Naive B cell (primary cell): ENCODE measurements at regions not wholly inside any gene's neighbourhood (a gene's known extent, or its start where the extent isn't known, plus 50 kb on each side); places are given as distances from the start of the nearest gene placed in this dataset.
"Not testable (repeated sequence)": the region's sequence is repeated elsewhere in the genome, so short reads cannot be mapped to it uniquely, and the experiment has no call there.

ENCODE experiments used
- ATAC-seq, 2 donors: fragments of 150-1000 bp; cut with Tn5 transposase; 2 replicates each; pipeline ENCODE4 v1.10.0; 2021; ENCODE audit warnings: low read depth in 2 of 2, mild to moderate bottlenecking in 2 of 2, moderate library complexity in 2 of 2
- DNase-seq: peaks from one replicate; pipeline ENCODE4 v3.0.0; 2022
- H3K27ac Mint-ChIP-seq, 6 donors: one replicate each; pipeline ENCODE4 v1.8.0; 2020 to 2022; ENCODE audit warnings: mild to moderate bottlenecking in 6 of 6, mixed read lengths in 6 of 6, moderate library complexity in 5 of 6, inconsistent platforms in 2 of 6
- H3K27me3 Mint-ChIP-seq, 3 donors: one replicate each; pipeline ENCODE4 v1.8.0; 2021 to 2022; ENCODE audit warnings: mixed read lengths in 3 of 3, mild to moderate bottlenecking in 1 of 3
- H3K36me3 Mint-ChIP-seq, 2 donors: one replicate each; pipeline ENCODE4 v1.8.0; 2020 to 2022; ENCODE audit warnings: mixed read lengths in 2 of 2, inconsistent platforms in 1 of 2, mild to moderate bottlenecking in 1 of 2
- H3K4me1 Mint-ChIP-seq, 3 donors: one replicate each; pipeline ENCODE4 v1.8.0; 2020 to 2022; ENCODE audit warnings: mixed read lengths in 3 of 3, inconsistent platforms in 1 of 3, mild to moderate bottlenecking in 1 of 3, moderate library complexity in 1 of 3
- H3K4me3 Mint-ChIP-seq, 8 donors: one replicate each; pipeline ENCODE4 v1.8.0; 2020 to 2022; ENCODE audit warnings: mild to moderate bottlenecking in 8 of 8, mixed read lengths in 8 of 8, moderate library complexity in 8 of 8, inconsistent platforms in 2 of 8
- H3K9me3 Mint-ChIP-seq, 7 donors: one replicate each; pipeline ENCODE4 v1.8.0; 2020 to 2022; ENCODE audit warnings: mixed read lengths in 7 of 7, mild to moderate bottlenecking in 5 of 7, inconsistent platforms in 2 of 7, moderate library complexity in 1 of 7

DNA sequence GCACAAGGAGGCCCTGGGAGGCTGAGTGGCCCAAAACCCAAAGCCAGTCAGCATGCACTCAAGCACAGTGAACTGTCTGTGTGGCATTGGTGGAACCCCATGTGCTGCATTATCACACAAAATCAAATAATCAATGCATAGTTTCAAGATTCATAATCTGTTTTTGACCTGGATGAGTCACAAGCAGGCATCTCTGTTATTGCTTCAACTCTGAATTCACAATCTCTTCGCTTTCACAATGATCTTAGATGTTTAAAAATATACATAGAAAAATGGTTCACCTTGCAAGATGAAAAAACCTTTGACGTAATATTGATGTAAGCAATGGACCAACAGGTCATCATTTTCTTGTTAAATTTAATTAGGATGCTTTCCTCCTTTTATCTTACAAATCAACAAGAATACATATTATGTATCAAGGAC lies 455.4 kb downstream of the IRS2 start:
- Mint-ChIP-seq H3K27ac (no peak overlapping the region), H3K9me3 (peaks cover 0 to 6% (median 2%) of the 10 kb centered on the region in 7 donors), H3K4me1 (no peaks in the 10 kb centered on the region), H3K4me3 (no peak overlapping the region), H3K36me3 (no peaks in the 10 kb centered on the region), H3K27me3 (peaks cover 0 to 3% (median 0%) of the 10 kb centered on the region in 3 donors)
- DNase-seq: no peak
- ATAC-seq: no peak

DNA sequence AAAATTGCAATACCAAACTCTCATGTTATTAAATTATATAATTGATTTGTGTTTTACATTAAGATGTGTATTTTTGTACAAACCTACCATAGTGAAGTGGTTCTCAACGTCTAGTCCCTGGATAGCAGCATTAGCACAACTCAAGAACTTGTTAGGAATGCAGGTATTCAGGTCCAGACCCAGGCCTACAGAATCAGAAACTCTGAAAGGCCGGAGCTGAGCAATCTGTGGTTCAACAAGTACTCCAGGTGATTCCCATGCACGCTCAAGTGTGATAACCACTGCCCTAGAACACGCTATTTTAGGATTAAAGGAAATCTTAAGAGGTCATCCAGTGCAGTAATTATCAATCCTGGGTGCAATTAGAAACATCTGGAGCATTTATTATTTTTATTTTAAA lies 456.3 kb downstream of the IRS2 start:
- no peak overlapping the region for H3K4me3 Mint-ChIP-seq

DNA sequence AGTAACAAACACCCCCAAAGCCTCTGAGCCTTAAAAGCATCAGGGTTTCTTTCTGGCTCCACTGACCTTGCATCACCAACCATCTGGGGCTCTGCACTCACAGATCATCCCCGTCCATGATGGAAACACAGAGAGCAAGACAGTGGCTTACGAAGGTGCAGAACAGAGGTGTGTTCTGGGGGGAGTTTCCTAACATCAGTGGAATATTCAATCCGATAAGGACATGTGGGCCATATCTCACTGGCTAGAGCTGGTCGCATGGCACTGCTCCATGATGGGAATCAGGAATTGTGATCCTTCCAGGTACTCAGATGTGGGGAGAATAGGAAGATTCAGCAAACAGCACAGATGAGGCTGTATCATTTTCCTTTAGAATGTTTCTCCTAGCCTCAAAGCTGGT lies 457.2 kb downstream of the IRS2 start:
- Mint-ChIP-seq H3K27me3 (peaks cover 0 to 4% (median 0%) of the 10 kb centered on the region in 3 donors), H3K4me1 (no peaks in the 10 kb centered on the region), H3K36me3 (no peaks in the 10 kb centered on the region), H3K4me3 (peak overlapping the region in 1 of 8 donors; percentile 2), H3K27ac (no peak overlapping the region), H3K9me3 (peaks cover 0 to 6% (median 2%) of the 10 kb centered on the region in 7 donors)
- no peak for DNase-seq
- ATAC-seq: no peak

More for the DNA sequence above, 456.3 kb downstream of the IRS2 start:
- ATAC-seq: no peak
- no peaks in the 10 kb centered on the region for H3K4me1 Mint-ChIP-seq
- H3K27me3 Mint-ChIP-seq: peaks cover 0 to 4% (median 0%) of the 10 kb centered on the region in 3 donors
- no peak overlapping the region for H3K27ac Mint-ChIP-seq
- DNase-seq: no peak
- peaks cover 0 to 6% (median 2%) of the 10 kb centered on the region in 7 donors for H3K9me3 Mint-ChIP-seq
- H3K36me3 Mint-ChIP-seq: no peaks in the 10 kb centered on the region

DNA sequence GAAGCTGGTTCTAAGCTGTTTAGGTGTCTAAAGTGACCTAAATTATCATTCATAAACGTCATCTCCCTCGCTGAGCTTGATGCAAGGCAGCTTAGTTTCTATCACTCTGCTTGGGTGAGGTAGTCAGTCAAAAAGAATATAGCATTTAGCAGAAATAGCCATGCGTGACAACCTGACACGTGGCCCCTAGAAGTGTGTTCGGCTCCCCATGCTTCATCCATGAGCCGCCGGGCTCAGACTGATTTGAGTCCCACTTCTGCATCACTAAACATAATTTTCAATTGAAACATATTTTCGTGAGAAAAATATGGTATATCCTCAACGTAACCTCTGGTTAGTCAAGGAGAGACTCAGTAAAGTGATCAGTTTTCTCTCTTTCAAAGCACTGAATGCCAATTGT lies 459.8 kb downstream of the IRS2 start:
- Mint-ChIP-seq H3K9me3 (peaks cover 0 to 9% (median 0%) of the 10 kb centered on the region in 7 donors), H3K36me3 (no peaks in the 10 kb centered on the region), H3K4me3 (no peak overlapping the region), H3K27ac (no peak overlapping the region), H3K27me3 (peaks cover 0 to 4% (median 0%) of the 10 kb centered on the region in 3 donors), H3K4me1 (no peaks in the 10 kb centered on the region)
- ATAC-seq (no peak), DNase-seq (no peak)

DNA sequence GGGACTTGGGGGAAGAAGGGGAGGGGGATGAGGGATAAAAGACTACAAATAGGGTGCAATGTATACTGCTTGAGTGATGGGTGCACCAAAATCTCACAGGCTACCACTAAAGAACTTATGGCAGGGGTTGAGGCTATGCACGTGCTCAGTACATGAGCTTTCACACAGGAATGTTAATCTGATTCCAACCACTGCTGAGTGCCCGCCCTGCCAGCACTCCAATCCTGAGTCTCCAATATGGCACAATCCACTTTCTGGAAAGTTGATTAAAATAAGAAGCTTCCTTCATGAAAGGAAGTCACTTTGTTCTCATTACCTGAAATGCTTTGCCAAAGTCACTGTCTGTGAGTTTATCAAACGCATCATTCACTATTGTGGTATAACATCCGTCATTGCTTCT lies 463.0 kb downstream of the IRS2 start:
- peaks cover 2 to 10% (median 3%) of the 10 kb centered on the region in 7 donors for H3K9me3 Mint-ChIP-seq
- ATAC-seq: no peak
- H3K27me3 Mint-ChIP-seq: peaks cover 0 to 4% (median 0%) of the 10 kb centered on the region in 3 donors
- no peaks in the 10 kb centered on the region for H3K36me3 Mint-ChIP-seq
- DNase-seq: no peak
- no peak overlapping the region for H3K27ac Mint-ChIP-seq
- H3K4me3 Mint-ChIP-seq: no peak overlapping the region
- no peaks in the 10 kb centered on the region for H3K4me1 Mint-ChIP-seq

DNA sequence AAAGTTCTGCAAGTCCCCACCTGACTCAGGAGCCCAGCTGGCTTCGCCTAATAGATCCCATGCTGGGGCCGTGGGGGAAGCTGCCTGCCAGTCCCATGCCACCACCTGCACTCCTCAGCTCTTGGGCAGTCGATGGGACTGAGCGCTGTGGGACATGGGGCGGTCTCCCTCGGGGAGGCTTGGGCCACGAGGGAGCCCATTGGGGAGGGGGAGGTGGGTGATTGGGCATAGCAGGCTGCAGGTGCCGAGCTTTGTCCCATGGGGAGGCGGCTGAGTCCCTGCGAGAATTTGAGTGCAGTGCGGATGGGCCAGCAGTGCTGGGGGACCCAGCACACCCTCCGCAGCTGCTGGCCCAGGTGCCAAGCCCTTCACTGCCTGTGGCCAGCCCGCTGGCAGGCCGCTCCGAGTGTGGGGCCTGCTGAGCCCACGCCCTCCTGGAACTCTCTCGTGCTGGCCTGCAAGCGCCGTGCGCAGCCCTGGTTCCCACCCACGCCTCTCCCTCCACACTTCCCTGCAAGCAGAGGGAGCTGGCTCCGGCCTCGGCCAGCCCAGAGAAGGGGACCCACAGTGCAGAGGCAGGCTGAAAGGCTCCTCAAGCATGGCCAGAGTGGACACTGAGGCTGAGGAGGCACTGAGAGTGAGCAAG lies 467.3 kb downstream of the IRS2 start:
- no peaks in the 10 kb centered on the region for H3K4me1 Mint-ChIP-seq
- DNase-seq: no peak
- no peak overlapping the region for H3K4me3 Mint-ChIP-seq
- no peak for ATAC-seq
- no peak overlapping the region for H3K27ac Mint-ChIP-seq
- peaks cover 0 to 7% (median 0%) of the 10 kb centered on the region in 3 donors for H3K27me3 Mint-ChIP-seq
- H3K9me3 Mint-ChIP-seq: peaks cover 3 to 13% (median 6%) of the 10 kb centered on the region in 7 donors
- H3K36me3 Mint-ChIP-seq: no peaks in the 10 kb centered on the region

DNA sequence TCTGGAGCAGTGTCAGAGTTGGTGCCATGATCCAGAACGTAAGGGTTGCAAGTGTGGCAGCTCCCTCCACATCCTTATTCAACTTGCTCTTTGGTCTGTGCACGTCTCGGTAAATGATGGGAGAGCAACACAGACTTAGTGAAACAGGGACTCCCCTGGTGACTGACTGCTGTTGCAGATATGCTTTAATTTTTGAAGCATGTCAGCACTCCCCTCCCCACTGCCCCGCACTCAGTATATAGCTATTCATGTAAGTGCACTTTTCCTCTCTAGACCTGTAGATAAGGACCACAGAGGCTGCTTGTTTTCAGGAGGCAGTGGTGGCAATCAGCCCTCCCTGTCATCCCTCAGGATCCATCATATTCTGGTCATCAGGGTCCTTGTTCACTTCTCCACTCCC lies 470.9 kb downstream of the IRS2 start:
- H3K36me3 Mint-ChIP-seq: no peaks in the 10 kb centered on the region
- peaks cover 0 to 13% (median 6%) of the 10 kb centered on the region in 7 donors for H3K9me3 Mint-ChIP-seq
- H3K4me1 Mint-ChIP-seq: no peaks in the 10 kb centered on the region
- DNase-seq (no peak), ATAC-seq (no peak)
- H3K27ac Mint-ChIP-seq: no peak overlapping the region
- H3K4me3 Mint-ChIP-seq: no peak overlapping the region
- peaks cover 0 to 7% (median 4%) of the 10 kb centered on the region in 3 donors for H3K27me3 Mint-ChIP-seq

DNA sequence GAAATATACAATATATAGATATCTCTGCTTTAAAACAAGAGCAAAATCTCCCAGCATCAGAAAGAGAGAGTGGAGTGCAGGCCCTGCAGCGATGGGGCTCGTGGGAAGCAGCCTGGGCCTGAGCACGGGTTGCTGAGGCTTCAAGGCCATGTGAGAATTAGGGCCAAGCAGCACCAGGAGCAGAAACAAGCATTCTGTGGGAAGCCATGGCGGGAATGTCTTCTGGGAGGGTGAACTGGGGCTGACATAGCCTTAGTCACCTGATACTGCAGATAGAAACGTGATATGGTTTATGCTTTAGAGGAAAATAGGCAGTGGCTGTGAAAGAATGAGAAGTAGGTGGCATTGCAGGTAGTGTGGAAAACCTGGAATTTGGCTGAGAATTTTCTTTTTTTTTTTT lies 472.3 kb downstream of the IRS2 start:
- Mint-ChIP-seq H3K4me3 (no peak overlapping the region), H3K36me3 (no peaks in the 10 kb centered on the region)

DNA sequence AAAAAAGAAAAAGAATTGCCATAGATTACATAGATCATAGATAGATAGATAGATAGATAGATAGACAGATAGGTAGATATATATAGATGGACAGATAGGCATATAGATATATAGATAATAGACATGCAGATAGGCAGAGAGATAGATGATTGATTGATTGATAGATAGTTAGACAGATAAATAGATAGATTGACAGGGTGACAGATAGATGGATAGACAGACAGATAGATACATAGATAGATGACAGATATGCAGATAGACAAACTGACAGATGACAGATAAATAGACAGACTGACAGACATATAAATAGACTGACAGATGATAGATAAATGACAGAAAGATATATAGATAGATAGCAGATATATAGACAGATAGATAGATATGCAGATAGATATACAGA lies 474.0 kb downstream of the IRS2 start:
- no peak overlapping the region for H3K4me3 Mint-ChIP-seq
- H3K27me3 Mint-ChIP-seq: peaks cover 0 to 7% (median 4%) of the 10 kb centered on the region in 3 donors
- H3K9me3 Mint-ChIP-seq: peaks cover 0 to 3% (median 0%) of the 10 kb centered on the region in 7 donors
- DNase-seq (no peak), ATAC-seq (no peak)
- H3K4me1 Mint-ChIP-seq: no peaks in the 10 kb centered on the region
- H3K36me3 Mint-ChIP-seq: no peaks in the 10 kb centered on the region
- H3K27ac Mint-ChIP-seq: no peak overlapping the region

More for the DNA sequence above, 472.3 kb downstream of the IRS2 start:
- DNase-seq (no peak), ATAC-seq (no peak)
- Mint-ChIP-seq H3K4me1 (no peaks in the 10 kb centered on the region), H3K9me3 (peaks cover 0 to 11% (median 4%) of the 10 kb centered on the region in 7 donors), H3K27me3 (peaks cover 0 to 7% (median 4%) of the 10 kb centered on the region in 3 donors), H3K27ac (no peak overlapping the region)

DNA sequence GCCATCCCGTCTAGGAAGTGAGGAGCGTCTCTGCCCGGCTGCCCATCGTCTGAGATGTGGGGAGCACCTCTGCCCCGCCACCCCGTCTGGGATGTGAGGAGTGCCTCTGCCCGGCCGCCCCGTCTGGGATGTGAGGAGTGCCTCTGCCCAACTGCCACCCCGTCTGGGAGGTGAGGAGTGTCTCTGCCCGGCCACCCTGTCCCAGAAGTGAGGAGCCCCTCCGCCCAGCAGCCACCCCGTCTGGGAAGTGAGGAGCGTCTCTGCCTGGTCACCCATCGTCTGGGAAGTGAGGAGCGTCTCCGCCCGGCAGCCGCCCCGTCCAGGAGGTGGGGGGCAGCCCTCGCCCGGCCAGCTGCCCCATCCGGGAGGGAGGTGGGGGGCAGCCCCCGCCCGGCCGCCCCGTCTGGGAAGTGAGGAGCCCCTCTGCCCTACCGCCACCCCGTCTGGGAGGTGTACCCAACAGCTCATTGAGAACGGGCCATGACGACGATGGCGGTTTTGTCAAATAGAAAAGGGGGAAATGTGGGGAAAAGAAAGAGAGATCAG lies 474.9 kb downstream of the IRS2 start:
- H3K4me1 Mint-ChIP-seq, H3K9me3 Mint-ChIP-seq, ATAC-seq, H3K36me3 Mint-ChIP-seq, H3K27me3 Mint-ChIP-seq, H3K4me3 Mint-ChIP-seq, DNase-seq, H3K27ac Mint-ChIP-seq: not testable (repeated sequence)

DNA sequence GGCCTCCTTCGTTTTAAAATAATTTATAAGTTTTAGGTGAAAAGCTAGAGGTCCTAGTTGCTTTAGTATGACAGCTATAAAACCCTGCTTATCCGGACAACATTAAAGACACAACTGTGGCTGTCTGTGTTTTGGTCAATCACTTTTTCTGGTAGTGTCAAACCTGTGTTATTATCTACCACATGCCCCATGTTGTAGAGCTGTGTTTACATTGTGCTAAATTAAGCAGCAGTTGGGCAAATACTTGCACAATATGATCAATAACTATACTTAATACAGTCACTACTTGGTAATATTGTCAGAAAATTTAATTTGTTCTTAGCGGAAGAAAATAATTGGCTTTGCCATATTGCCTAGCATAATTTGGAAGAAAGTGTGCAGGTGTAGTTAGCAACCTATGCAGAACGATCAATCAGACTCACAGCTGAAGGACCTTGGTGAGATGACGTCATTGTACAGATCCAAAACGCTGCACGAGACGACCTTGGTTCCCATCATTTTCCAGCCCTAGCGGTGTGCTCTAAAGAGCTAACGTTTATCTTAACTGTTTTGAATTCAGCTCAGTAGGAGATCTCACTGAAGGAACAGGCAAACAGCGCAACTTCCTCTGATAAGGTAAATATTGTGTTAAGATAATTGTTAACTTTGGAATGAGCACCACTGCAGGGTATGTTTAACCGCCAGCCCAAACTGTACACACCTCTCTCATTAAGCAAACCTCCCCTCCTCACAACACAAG lies 476.6 kb downstream of the IRS2 start:
- Mint-ChIP-seq H3K36me3 (no peaks in the 10 kb centered on the region), H3K4me1 (no peaks in the 10 kb centered on the region), H3K27ac (no peak overlapping the region), H3K27me3 (peaks cover 0 to 4% (median 0%) of the 10 kb centered on the region in 3 donors), H3K9me3 (no peaks in the 10 kb centered on the region), H3K4me3 (no peak overlapping the region)
- DNase-seq (no peak), ATAC-seq (no peak)

DNA sequence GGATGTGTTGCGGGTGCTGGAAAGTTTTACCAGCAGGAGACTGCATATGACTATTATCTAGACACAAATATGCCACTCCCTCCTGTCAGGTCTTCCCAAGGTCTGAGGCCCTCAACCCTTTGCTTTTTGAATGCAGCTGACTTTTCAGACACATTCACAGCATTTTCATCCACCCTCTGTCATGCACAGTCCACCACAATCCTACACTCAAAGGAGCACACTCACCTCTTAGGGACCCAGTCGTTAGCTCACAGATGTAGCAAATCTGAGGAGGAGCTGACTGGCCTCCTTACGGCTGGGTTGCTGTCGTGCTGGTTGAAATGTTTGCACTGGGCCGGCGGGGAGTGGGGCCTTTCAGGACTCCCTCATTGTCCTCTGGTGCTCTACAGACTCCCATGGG lies 479.4 kb downstream of the IRS2 start:
- ATAC-seq: no peak
- Mint-ChIP-seq H3K4me3 (no peak overlapping the region), H3K36me3 (no peaks in the 10 kb centered on the region), H3K27ac (no peak overlapping the region), H3K27me3 (no peaks in the 10 kb centered on the region), H3K9me3 (no peaks in the 10 kb centered on the region), H3K4me1 (no peaks in the 10 kb centered on the region)
- no peak for DNase-seq

DNA sequence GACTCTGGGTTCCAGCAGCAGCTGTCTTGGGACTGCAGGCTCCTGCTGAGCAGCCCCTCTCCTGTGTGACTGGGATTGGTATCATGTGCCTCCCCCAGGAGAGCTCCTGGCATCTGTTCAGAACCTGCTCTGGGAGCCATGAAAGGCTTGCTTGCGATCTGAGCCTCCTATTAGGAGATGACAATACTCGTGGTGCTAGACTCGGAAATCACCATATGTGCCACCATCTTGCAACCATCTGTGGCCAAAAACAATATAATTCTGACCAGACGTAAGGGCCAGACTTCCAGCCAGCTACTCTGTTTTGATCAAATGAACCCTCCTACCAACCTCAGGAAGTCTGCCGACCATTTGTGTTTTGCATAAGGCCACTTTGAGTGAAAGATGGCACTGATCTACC lies 484.7 kb downstream of the IRS2 start:
- DNase-seq: no peak
- H3K4me3 Mint-ChIP-seq: no peak overlapping the region
- H3K27ac Mint-ChIP-seq: no peak overlapping the region
- H3K9me3 Mint-ChIP-seq: peaks cover 0 to 5% (median 0%) of the 10 kb centered on the region in 7 donors
- H3K27me3 Mint-ChIP-seq: no peaks in the 10 kb centered on the region
- no peak for ATAC-seq
- no peaks in the 10 kb centered on the region for H3K4me1 Mint-ChIP-seq
- H3K36me3 Mint-ChIP-seq: no peaks in the 10 kb centered on the region

DNA sequence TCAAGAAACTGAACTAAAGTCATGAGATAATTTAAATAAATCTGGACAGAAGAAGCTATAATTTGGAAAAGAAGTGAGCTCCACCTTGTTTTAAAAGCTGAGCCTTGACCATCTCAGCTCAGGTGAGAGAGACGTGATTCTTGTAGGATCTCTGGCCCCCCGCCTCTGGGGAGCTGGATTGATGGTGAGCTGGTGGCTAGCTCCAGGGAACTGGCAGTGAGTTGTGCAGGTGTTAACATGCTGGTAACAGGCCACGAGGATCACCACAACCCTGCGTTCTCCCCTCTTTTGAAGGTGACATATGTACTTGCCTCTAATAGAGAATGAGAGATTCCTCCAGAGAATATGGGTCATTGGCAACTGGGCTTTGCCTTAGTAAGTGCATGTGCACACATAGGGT lies 485.1 kb downstream of the IRS2 start:
- DNase-seq: no peak
- Mint-ChIP-seq H3K4me1 (no peaks in the 10 kb centered on the region), H3K9me3 (peaks cover 0 to 5% (median 0%) of the 10 kb centered on the region in 7 donors), H3K27me3 (no peaks in the 10 kb centered on the region), H3K36me3 (no peaks in the 10 kb centered on the region), H3K27ac (no peak overlapping the region), H3K4me3 (no peak overlapping the region)
- ATAC-seq: no peak
